GM18907 (cell line): ENCODE measurements at regions not wholly inside any gene's neighbourhood (a gene's known extent, or its start where the extent isn't known, plus 50 kb on each side); places are given as distances from the start of the nearest gene placed in this dataset.

ENCODE experiments used
- ATAC-seq: cut with Tn5 transposase; IDR thresholded peaks from one replicate; pipeline ENCODE4 v1.9.1; 2021; ENCODE audit warnings: mild to moderate bottlenecking, moderate library complexity; ENCODE audit not compliant: unreplicated experiment

- ATAC-seq, result no peak
Observed at GRCh38 chr12:34361721-34362316, 339.5 kb downstream of the ALG10 start.

GRCh38 chr12:34363050-34363673, 340.9 kb downstream of the ALG10 start:
- ATAC-seq, result no peak

DNA sequence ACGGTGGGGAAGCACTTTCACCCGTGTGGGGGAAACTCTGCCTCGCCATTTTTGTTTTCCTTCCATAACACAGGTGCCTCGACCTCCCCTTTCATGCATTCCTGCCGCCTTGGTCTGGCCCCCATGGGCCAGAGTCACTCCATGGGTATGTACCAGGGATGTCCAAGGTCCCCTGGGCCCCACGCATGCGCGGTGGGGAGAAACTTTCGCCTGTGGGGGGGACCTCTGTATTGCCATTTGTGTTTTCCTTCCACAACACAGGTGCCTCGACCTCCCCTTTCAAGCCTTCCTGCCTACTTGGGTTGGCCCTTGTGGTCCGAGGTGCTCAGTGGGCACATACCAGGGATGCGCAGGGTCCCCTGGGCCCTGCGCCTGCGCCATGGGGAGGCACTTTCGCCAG, 345.8 kb downstream of the ALG10 start:
- no peak for ATAC-seq

- no peak for ATAC-seq
Observed at GRCh38 chr12:34371050-34371449, 348.8 kb downstream of the ALG10 start.

DNA sequence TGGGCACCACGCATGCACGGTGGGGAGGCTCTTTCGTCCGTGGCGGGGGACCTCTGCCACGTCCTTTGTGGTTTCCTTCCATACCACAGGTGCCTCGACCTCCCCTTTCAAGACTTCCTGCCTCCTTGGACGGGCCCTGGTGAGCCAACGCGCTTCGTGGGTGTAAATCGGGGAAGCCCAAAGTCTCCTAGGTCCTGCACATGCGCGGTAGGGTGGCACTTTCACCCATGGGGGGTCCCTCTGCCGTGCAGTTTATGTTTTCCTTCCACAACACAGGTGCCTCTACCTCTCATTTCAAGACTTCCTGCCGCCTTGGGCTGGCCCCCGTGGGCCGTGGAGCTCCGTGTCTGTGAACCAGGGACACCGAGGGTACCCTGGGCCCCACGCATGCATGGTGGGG, 349.7 kb downstream of the ALG10 start:
- ATAC-seq, result no peak

DNA sequence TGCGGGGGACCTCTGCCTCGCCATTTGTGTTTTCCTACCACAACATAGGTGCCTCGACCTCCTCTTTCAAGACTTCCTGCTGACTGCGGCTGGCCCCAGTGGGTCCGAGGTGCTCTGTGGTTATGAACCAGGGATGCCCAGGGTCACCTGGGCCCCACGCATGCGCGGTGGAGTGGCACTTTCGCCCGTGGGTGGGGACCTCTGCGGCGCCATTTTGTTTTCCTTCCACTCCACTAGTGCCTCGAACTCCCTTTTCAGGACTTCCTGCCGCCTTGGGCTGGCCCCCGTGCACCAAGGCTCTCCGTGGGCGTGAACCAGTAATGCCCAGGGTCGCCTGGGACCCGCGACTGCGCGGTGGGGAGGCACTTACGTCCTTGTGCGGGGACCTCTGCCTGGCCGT, 351.6 kb downstream of the ALG10 start:
- no peak for ATAC-seq

DNA sequence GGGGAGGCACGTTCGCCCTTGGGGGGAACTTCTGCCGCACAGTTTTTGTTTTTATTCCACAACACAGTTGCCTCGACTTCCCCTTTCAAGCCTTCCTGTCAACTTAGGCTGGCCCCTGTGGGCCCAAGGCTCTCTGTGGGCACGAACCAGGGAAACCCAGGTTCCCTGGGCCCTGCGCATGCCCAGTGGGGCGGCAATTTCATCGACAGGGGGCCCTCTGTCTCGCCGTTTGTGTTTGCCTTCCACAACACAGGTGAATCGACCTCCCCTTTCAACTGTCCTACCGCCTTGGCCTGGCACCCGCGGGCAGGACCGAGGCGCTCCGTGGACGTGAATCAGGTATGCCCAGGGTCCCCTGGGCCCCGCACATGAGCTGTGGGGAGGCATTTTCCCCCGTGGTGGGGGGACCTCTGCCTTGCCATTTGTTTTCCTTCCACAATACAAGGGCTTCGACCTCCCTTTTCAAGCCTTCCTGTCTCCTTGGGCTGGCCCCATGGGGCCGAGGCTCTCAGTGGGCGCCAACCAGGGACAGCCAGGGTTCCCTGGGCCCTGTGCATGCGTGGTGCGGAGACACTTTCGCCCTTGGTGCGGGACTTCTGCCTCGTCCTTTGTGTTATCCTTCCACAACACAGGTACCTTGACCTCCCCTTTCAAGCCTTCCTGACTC, 354.0 kb downstream of the ALG10 start:
- ATAC-seq, result no peak

DNA sequence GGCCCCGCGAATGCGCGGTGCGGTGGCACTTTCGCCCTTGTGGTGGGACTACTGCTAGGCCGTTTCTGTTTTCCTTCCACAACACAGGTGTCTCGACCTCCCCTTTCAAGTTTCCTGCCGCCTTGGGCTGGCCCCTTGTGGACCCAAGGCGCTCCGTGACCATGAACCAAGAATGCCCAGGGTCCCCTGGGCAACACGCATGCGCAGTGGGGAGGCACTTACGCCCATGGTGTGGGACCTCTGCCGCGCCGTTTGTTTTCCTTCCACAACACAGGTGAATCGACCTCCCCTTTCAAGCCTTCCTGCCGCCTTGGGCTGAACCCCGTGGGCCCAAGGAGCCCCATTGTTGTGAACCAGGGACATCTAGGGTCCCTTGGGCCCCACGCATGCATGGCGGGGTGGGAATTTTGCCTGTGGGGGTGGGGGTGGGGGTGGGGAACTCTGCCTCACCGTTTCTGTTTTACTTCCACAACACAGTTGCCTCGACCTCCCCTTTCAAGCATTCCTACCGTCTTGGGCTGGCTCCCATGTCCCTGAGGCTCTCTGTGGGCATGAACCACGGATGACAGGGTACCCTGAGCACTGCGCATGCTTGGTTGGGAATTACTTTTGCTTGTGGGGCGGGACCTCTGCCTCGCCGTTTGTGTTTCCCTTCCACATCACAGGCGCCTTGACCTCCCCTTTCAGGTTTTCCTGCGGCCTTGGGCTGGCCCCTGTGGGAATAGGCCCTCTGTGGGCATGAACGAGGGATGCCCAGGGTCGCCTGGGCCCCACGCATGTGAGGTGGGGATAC, 355.1 kb downstream of the ALG10 start:
- no peak for ATAC-seq

DNA sequence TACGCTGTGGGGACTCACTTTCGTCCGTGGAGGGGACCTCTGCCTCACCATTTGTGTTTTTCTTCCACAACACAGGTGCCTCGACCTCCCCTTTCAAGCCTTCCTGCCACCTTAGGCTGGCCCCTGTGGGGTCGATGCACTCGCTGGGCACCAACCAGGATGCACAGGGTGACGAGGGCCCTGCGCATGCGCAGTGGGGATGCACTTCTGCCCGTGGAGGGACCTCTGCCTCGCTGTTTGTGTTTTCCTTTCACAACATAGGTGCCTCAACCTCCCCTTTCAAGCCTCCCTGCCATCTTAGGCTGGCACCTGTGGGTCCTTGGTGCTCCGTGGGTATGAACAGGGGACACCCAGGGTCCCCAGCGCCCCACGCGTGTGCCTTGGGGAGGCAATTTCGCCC, 356.8 kb downstream of the ALG10 start:
- no peak for ATAC-seq

- ATAC-seq, result no peak
Observed at GRCh38 chr12:34384693-34385092, 362.4 kb downstream of the ALG10 start.

- no peak for ATAC-seq
Observed at GRCh38 chr12:34386016-34386415, 363.7 kb downstream of the ALG10 start.

DNA sequence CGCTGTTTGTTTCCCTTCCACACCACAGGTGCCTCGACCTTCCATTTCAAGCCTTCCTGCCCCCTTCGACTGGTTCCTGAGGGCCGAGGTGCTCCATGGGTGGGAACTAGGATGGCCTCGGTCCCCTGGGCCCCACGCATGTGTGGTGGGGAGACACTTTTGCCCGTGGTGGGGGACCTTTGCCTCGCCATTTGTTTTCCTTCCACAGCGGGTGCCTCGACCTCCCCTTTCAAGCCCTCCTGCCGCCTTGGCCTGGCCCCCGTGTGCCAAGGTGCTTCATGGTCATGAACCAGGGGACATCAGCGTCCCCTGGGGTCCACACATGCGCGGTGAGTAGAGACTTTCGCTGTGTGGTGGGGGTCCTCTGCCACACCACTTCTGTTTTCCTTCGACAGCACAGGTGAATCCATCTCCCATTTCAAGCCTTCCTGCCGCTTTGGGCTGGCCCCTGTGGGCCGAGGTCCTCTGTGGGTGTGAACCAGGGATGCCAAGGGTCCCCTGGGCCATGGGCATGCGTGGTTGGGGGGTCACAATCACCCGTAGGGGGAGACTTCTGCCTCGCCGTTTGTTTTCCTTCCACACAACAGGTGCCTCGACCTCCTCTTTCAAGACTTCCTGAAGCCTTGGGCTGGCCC, 364.4 kb downstream of the ALG10 start:
- no peak for ATAC-seq

DNA sequence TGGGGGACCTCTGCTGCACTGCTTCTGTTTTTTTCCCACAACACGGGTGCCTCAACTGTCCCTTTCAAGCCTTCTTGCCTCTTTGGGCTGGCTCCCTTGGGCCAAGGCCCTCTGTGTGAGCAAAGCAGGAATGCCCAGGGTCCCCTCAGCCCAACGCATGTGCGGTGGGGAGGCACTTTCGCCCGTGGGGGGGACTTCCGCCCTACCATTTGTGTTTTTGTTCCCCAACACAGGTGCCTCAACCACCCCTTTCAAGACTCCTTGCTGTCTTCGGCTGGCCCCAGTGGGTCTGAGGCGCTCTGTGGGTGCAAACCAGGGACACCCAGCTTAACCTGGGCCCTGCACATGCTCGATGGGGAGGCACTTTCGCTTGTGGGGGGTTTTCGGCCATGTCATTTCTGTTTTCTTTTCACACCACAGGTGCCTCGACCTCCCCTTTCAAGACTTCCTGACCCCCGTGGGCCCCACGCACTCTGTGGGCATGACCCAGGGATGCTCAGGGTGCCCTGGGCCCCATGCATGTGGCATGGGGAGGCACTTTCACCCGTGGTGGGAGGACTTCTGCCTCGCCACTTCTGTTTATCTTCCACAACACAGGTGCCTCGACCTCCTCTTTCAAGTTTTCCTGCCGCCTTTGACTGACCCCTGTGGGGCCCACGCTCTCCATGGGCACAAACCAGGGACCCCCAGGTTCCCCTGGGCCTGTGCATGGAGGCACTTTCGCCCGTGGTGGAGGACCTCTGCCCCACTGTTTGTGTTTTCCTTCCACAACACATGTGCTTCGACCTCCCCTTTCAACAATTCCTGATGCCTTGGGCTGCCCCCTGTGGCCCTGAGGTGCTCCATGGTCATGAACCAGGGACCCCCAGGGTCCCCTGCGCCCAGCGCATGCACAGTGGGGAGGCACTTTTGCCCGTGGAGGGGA, 365.7 kb downstream of the ALG10 start:
- no peak for ATAC-seq

DNA sequence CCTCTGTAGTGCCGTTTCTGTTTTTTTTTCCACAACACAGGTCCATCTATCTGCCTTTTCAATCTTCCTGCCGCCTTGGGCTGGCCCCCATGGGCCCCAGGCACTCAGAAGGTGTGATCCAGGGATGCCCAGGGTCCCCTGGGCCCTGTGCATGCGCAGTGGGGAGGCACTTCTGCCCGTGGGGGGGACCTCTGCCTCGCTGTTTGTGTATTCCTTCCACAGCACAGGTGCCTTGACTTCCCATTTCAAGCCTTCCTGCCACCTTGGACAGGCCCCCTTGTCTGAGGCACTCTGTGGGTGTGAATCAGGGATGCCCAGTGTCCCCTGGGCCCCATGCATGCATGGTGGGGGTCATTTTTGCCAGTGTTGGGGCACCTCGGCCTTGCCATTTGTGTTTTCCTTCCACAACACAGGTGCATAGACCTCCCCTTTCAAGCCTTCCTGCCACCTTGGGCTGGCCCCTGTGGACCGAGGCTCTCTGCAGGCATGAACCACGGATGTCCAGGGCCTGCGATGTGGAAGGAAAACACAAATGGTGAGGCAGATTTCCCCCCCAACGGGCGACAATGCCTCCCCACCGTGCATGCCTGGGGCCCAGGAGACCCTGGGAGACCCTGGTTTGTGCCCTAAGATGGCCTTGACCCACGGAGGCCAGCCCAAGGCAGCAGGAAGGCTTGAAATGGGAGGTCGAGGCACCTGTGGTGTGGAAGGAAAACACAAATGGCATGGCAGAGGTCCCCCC, 366.5 kb downstream of the ALG10 start:
- ATAC-seq, result no peak

- no peak for ATAC-seq
Observed at GRCh38 chr12:34389378-34390170, 367.3 kb downstream of the ALG10 start.

DNA sequence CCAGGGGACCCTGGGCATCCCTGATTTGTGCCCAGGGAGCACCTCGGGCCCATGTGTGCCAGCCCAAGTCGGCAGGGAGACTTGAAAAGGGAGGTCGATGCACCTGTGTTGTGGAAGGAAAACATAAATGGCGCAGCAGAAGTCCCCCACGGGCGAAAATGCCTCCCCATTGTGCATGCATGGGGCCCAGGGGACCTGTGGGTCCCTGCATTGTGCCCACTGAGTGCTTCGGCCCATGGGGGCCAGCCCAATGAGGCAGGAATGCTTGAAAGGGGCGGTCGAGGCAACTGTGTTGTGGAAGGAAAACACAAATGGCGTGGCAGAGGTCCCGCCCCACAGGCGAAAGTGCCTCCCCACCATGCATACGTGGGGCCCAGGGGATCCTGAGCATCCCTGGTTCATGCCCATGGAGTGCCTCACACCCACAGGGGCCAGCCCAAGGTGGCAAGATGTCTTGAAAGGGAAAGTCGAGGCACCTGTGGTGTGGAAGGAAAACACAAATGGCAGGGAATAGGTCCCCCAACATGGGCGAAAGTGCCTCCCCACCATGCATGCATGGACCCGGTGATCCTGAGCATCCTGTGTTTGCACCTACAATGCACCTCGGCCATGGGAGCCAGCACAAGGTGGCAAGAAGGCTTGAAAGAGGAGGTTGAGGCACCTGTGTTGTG, 368.0 kb downstream of the ALG10 start:
- no peak for ATAC-seq

DNA sequence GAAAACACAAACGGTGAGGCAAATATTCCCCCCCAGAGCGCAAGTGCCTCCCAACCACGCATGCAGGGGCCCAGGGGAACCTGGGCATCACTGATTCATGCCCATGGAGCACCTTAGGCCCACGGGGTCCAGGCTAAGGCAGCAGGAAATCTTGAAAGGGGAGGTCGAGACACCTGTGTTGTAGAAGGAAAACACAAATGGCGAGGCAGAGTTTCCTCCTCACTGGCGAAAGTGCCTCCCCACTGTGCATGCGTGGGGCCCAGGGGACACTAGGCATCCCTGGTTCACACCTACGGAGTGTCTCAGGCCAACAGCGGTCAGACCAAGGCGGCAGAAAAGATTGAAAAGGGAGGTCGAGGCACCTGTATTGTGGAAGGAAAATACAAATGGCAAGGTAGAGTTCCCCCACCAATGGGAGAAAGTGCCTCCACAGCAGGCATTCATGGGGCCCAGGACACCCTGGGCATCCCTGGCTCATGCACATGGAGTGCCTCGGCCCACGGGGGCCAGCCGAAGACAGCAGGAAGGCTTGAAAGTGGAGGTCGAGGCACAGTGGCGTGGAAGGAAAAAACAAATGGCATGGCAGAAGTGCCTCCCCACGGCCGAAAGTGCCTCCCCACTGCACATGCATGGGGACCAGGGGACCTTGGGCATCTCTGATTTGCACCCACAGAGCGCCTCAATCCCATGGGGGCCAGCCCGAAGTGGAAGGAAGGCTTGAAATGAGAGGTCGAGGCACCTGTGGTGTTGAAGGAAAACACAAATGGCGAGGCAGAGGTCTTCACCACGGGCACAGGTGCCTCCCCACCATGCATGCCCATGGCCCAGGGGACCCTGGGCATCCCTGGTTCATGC, 368.8 kb downstream of the ALG10 start:
- ATAC-seq, result no peak
